Muscle of arm (tissue), 1 donor: ENCODE measurements at regions not wholly inside any gene's neighbourhood (a gene's known extent, or its start where the extent isn't known, plus 50 kb on each side); places are given as distances from the start of the nearest gene placed in this dataset.

Experiments used
- DNase-seq: peaks from one replicate; pipeline ENCODE4 v3.0.0-alpha.2; 2013

DNA sequence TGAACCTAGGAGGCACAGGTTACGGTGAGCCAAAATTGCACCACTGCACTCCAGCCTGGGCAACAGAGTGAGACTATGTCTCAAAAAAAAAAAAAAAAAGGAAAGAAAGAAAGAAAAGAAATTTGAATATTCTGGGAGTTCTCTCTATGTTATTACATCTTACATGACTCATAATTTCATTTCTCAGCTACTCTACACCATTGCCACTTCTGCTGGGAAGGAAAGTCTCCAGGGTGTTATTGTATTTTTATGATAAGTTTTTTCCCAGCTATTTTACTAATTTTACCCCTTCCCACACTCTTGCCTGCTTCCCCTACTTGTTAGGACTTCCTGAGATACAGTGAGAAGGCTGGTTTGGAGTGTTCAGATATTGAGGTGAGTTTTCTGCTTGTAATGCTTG is 69.7 kb upstream of the UMPS start:
- no peak for DNase-seq

DNA sequence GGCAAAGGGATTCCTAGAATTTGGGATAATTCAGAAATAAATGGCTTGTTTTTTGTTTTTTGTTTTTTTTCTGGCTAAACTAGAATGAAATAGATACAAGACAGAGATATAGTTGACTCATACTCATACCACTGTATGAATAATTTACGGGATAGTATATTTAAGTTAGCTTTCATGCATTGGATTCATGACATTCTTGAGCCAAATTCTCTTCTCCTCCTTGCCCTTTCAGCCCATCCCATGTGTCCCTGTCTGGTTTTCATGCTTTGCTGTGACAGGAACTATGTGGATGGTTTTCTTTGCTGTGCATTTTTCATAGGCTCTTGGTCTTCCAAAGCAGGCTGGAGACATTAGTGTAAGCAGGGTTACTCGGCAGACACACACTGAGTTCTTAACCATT is 66.6 kb upstream of the UMPS start:
- no peak for DNase-seq

DNA sequence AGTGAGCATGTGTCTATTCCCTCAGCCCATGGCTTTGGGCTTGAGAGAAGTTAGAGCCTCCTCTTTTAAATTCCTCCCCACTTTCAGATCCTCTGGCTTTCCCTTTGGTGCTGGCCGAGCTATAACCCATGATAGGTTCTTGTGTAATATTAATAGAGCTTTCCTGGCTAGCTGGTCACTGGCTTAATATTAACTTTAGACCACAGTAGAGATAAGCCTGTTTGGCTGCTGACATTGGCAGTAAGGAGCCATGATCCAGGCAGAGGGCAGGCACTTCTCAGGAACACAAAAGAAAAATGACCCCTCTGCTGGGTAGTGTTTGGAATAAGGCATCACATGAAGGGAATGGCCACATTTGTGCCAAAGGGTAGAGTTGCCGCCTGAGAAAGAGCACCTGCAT is 65.4 kb upstream of the UMPS start:
- no peak for DNase-seq

DNA sequence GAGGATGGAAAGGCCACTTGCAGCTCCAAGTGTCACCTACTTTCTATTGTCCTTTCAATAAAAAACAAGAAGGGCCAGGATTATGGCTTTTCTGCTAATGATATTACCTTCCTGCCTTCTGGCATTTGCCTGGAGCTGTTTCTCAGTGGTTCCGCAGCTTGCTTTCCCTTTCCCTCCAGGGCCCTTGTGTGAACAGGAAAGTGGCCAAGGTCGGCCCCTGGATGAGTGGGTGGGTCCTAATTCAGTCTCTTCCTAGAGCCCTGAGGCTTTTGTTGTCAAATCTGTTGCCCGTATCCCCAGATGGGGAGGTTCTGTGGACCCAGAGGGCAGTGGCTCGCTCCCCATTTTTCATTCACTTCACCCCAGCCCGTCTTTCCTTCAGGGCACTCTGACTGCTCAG is 64.2 kb upstream of the UMPS start:
- DNase-seq = no peak

DNA sequence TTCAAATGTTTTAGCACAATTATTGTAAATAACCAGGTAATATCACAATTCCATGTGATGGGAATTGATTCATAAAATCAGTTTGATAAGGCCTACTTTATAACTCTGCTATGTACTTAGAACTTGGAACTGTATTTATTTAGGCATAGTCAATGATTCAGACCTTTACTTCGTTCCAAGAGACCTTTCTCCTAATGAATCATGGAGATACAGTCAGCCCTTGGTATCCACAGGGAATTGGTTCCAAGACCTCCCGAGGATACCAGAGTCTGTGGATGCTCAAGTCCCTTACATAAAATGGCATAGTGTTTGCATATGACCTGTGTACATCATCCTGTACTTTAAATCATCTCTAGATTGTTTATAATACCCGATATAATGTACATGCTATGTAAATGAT is 60.8 kb upstream of the UMPS start:
- no peak for DNase-seq

DNA sequence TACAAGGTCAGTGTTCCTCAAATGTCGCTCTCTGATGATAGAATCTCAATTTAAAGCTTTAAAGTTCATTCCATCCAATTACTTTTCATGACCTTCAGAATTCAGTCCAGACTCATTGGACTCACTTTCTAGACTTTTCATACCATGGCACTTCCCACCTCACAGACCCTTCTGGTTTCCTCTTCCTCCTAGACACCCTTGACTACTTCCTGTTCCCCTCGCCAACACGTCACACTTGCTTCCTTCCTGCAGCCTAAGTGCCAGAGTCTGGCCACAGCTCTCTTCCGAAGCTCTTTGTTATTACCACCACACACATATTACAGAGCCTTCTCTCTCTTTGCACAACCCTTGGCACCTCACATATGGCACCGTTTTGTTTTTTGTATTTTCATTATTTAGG is 59.1 kb upstream of the UMPS start:
- no peak for DNase-seq

DNA sequence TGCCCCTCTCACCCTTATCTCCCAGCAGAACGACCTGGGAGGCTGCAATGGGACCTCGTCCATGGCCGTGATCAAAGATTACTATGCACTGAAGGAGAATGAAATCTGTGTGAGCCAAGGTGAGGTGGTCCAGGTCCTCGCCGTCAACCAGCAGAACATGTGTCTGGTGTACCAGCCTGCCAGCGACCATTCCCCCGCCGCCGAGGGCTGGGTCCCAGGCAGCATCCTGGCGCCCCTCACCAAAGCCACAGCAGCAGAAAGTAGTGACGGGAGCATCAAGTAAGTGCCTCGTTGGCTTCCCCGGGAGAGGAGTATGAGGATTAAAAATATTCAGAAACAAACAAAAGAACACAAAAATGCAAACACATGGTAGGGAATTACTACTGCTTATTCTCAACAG is 55.9 kb upstream of the UMPS start:
- no peak for DNase-seq

DNA sequence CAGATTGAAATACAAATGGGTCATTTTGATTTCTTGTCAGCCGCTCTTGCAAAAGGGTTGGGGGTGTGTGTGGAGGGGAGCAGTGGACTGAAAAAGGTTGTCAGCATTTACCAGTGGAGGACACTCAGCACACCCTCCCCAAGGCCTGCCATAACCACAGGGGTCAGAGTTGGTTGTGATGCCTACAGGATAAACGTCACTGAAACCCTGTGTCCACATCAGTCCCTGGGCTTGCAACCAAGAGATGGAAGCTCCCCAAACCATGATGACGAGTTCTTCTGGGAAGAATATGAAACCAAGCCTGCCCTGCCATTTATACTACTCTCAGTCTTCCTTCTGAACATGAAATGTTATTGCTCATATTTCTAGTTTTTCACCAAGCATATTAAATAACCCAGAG is 54.0 kb upstream of the UMPS start:
- no peak for DNase-seq

DNA sequence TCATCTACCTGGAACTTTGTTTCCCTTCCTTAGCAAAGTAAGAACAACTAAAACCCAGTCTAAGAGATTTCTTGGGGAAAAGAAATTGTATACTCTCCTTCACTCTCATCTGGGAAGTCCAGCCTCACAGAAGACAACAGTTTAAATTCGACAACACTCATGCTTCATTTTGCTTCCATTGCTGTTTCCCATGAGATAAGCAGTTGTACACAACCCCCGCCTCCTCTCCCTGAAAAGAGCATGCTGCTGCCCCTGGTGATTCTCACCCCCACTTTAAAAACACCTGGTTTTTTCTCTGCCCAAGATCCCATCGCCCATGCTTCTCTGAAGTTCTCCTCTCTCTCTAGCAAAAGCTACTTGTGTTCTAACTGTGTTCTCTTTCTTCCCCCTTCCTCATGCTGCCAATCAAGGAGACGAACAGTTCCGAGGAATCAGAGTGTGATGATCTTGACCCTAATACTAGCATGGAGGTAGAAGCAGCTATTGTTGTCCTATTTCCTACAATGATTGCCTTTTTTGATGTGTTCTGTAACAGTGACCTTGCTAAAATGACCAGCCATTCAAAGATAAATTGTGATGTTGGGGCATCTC is 51.1 kb upstream of the UMPS start:
- no peak for DNase-seq
